ENCODE measurements at regions not wholly inside any gene's neighbourhood (a gene's known extent, or its start where the extent isn't known, plus 50 kb on each side); places are given as distances from the start of the nearest gene placed in this dataset.

DNA sequence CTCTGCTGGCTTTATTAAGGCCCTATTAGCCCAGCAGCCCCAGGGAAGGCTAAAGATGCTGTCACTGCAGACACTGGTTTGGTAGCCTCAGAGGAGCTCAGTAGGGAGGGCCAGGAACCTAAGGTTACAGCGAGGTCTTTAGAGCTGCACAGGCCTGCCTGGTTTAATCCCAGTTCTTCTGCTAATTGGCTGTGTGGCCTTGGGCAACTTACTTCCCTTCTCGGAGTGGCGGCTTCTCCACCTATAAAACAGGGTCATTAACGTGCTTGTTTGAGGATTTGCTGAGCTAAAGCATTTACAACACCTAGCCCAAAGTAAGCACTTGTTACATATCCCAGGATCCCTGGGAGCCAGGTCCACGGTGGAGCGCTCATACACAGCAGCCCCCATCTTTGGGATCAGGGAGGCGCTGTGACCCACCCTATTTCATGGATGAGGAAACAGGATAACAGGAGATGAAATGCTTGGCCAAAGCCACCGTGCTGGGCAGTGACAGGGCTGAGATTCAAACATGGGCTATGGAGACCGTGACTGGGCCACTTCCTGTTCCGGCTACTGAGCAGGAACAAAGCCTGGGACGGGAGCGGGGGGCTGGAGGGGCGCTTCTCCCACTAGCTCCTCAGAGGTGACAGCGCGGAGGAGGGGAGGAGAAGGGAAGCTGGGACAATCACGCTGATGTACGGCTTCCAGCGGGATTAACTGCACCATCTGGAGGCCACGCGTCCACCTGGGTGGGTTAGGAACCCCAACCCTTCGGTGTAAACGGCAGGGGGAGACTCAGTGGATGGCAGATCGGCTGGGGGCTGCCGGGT, 61.5 kb downstream of the IGLL1 start:
- H2AK5ac ChIP-seq (ENCODE audit: low read length): peak overlapping the region; percentile 94
- H3K18ac ChIP-seq (ENCODE audit: low read length): peak overlapping the region; percentile 92
- peak overlapping the region; percentile 57 for H3K4ac ChIP-seq (ENCODE audit: low read depth, low read length)
- no peak overlapping the region for H4K12ac ChIP-seq (ENCODE audit: low read depth, low read length)
- H3K79me1 ChIP-seq (ENCODE audit: low read length): peaks cover 43% of the 10 kb centered on the region
- H3K27ac ChIP-seq (ENCODE audit: low read depth, low read length): peak overlapping the region; percentile 46
- WGBS (ENCODE audit: extremely low coverage, insufficient coverage, insufficient read length): no CpG with 5 or more reads among the region's 24 CpGs
- no peaks in the 10 kb centered on the region for H3K9me3 ChIP-seq (ENCODE audit: insufficient read depth, low read depth, low read length)
- no peak overlapping the region for H3K4me2 ChIP-seq (ENCODE audit: low read length)
- H3K27me3 ChIP-seq (ENCODE audit: insufficient read depth, low read length): no peaks in the 10 kb centered on the region
- peak overlapping the region; percentile 95 for H2BK12ac ChIP-seq (ENCODE audit: low read length)
- peak overlapping the region; percentile 99 for H2BK120ac ChIP-seq (ENCODE audit: insufficient read depth, low read length, poor library complexity)
- H4K8ac ChIP-seq (ENCODE audit: low read depth, low read length): peak overlapping the region; percentile 75
- DNase-seq: no peak
- H3K4me3 ChIP-seq (ENCODE audit: low read depth, low read length): no peak overlapping the region
- no peak overlapping the region for H3K23ac ChIP-seq (ENCODE audit: low read length)
- peaks cover 46 to 53% of the 10 kb centered on the region in 2 experiments for H3K4me1 ChIP-seq (ENCODE audit: control insufficient read depth in 1 of 2, insufficient read depth in 2 of 2, low read length in 2 of 2)
- H3K36me3 ChIP-seq (ENCODE audit: control insufficient read depth in 1 of 2, insufficient read depth in 2 of 2, low read length in 2 of 2): no peaks in the 10 kb centered on the region
- peaks cover 15% of the 10 kb centered on the region for H3K79me2 ChIP-seq (ENCODE audit: control insufficient read depth, insufficient read depth, low read length, poor library complexity)
- H2BK5ac ChIP-seq (ENCODE audit: low read depth, low read length, poor library complexity): peak overlapping the region; percentile 92
- no peak overlapping the region for H3K9ac ChIP-seq (ENCODE audit: low read length)
- peak overlapping the region; percentile 96 for H3K14ac ChIP-seq (ENCODE audit: low read length)
- H4K91ac ChIP-seq (ENCODE audit: low read depth, low read length): peak overlapping the region; percentile 100
- H2AFZ ChIP-seq (ENCODE audit: insufficient read depth, low read length, poor library complexity): peak overlapping the region; percentile 20

DNA sequence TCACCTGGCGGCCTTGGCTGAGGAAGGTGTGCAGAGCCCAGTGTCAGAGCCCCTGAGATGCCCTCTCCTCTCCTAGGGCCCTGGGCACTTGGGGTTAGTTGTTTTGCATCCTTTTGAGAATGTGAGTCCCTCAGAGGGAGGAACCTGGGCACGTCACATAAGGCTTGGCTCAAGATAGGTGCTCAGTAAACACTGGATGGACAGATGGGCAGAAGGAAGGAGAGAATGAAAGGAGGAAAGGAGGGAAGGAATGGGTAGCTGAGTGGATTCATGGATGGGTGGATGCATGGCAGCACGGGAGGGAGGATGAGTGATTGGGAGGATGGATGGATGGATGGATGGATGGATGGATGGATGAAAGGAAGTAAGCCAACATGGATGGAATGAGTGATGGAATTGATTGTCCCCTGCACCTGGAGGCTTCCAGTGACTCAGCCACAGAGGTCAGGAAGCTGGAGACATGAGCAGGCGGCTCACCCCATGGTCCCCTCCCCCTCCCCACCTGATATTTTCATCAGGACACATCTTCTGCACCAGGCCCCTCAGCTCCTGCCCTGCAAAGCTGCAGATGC, 62.2 kb downstream of the IGLL1 start:
- Histone ChIP-seq H3K18ac (ENCODE audit: low read length) (no peak overlapping the region), H3K23ac (ENCODE audit: low read length) (no peak overlapping the region), H3K27ac (ENCODE audit: low read depth, low read length) (no peak overlapping the region), H3K79me2 (ENCODE audit: control insufficient read depth, insufficient read depth, low read length, poor library complexity) (peaks cover 13% of the 10 kb centered on the region), H2BK12ac (ENCODE audit: low read length) (peak overlapping the region; percentile 95), H2BK5ac (ENCODE audit: low read depth, low read length, poor library complexity) (no peak overlapping the region), H3K4me3 (ENCODE audit: low read depth, low read length) (no peak overlapping the region), H2AK5ac (ENCODE audit: low read length) (no peak overlapping the region), H3K79me1 (ENCODE audit: low read length) (peaks cover 38% of the 10 kb centered on the region), H2BK120ac (ENCODE audit: insufficient read depth, low read length, poor library complexity) (peak overlapping the region; percentile 21), H3K27me3 (ENCODE audit: insufficient read depth, low read length) (no peaks in the 10 kb centered on the region), H3K36me3 (ENCODE audit: control insufficient read depth in 1 of 2, insufficient read depth in 2 of 2, low read length in 2 of 2) (no peaks in the 10 kb centered on the region), H2AFZ (ENCODE audit: insufficient read depth, low read length, poor library complexity) (no peak overlapping the region), H3K4me1 (ENCODE audit: control insufficient read depth in 1 of 2, insufficient read depth in 2 of 2, low read length in 2 of 2) (peaks cover 41 to 49% of the 10 kb centered on the region in 2 experiments), H4K8ac (ENCODE audit: low read depth, low read length) (no peak overlapping the region), H3K4ac (ENCODE audit: low read depth, low read length) (no peak overlapping the region), H4K12ac (ENCODE audit: low read depth, low read length) (no peak overlapping the region), H4K91ac (ENCODE audit: low read depth, low read length) (peak overlapping the region; percentile 17), H3K4me2 (ENCODE audit: low read length) (no peak overlapping the region), H3K14ac (ENCODE audit: low read length) (no peak overlapping the region), H3K9ac (ENCODE audit: low read length) (no peak overlapping the region), H3K9me3 (ENCODE audit: insufficient read depth, low read depth, low read length) (no peaks in the 10 kb centered on the region)
- peak; percentile 63 to 71 for DNase-seq
- no CpG with 5 or more reads among the region's 4 CpGs for WGBS (ENCODE audit: extremely low coverage, insufficient coverage, insufficient read length)

DNA sequence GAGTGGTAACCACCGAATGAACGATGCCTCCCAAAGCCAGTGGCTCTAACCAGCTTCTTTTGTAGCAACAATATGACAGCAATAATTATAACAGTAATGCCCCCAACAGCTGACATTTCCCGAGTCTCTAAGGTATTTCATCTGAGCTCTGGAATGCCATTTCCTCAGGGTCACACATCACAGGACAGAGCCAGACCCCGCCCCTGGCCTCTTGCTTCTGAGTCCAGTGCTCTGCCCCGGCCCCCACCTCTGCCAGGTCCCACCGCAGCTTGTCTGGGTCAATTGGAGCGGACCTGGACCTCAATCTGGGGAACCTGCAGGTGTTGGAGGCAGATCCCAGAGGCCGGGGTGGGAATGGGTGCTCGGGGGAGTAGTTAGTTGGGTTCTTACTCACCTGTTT, 63.8 kb downstream of the IGLL1 start:
- H4K91ac ChIP-seq (ENCODE audit: low read depth, low read length): peak overlapping the region; percentile 80
- no peaks in the 10 kb centered on the region for H3K9me3 ChIP-seq (ENCODE audit: insufficient read depth, low read depth, low read length)
- H2BK120ac ChIP-seq (ENCODE audit: insufficient read depth, low read length, poor library complexity): peak overlapping the region; percentile 63
- H3K9ac ChIP-seq (ENCODE audit: low read length): no peak overlapping the region
- peak overlapping the region; percentile 81 for H2BK12ac ChIP-seq (ENCODE audit: low read length)
- no peak overlapping the region for H3K4me3 ChIP-seq (ENCODE audit: low read depth, low read length)
- H2AK5ac ChIP-seq (ENCODE audit: low read length): no peak overlapping the region
- peak overlapping the region; percentile 44 for H2BK5ac ChIP-seq (ENCODE audit: low read depth, low read length, poor library complexity)
- peaks cover 10% of the 10 kb centered on the region for H3K79me2 ChIP-seq (ENCODE audit: control insufficient read depth, insufficient read depth, low read length, poor library complexity)
- no peak overlapping the region for H3K4ac ChIP-seq (ENCODE audit: low read depth, low read length)
- no peak overlapping the region for H3K23ac ChIP-seq (ENCODE audit: low read length)
- H4K8ac ChIP-seq (ENCODE audit: low read depth, low read length): no peak overlapping the region
- H3K4me2 ChIP-seq (ENCODE audit: low read length): no peak overlapping the region
- peak overlapping the region; percentile 29 for H3K14ac ChIP-seq (ENCODE audit: low read length)
- DNase-seq: peak; percentile 74 to 84
- no peak overlapping the region for H3K27ac ChIP-seq (ENCODE audit: low read depth, low read length)
- H2AFZ ChIP-seq (ENCODE audit: insufficient read depth, low read length, poor library complexity): no peak overlapping the region
- H3K4me1 ChIP-seq (ENCODE audit: control insufficient read depth in 1 of 2, insufficient read depth in 2 of 2, low read length in 2 of 2): peaks cover 36 to 43% of the 10 kb centered on the region in 2 experiments
- no CpG with 5 or more reads among the region's 9 CpGs for WGBS (ENCODE audit: extremely low coverage, insufficient coverage, insufficient read length)
- H3K27me3 ChIP-seq (ENCODE audit: insufficient read depth, low read length): no peaks in the 10 kb centered on the region
- no peak overlapping the region for H3K18ac ChIP-seq (ENCODE audit: low read length)
- no peaks in the 10 kb centered on the region for H3K36me3 ChIP-seq (ENCODE audit: control insufficient read depth in 1 of 2, insufficient read depth in 2 of 2, low read length in 2 of 2)
- H4K12ac ChIP-seq (ENCODE audit: low read depth, low read length): no peak overlapping the region
- H3K79me1 ChIP-seq (ENCODE audit: low read length): peaks cover 31% of the 10 kb centered on the region

GRCh38 chr22:23514322-23515038, 65.6 kb downstream of the IGLL1 start:
- no peaks in the 10 kb centered on the region for H3K36me3 ChIP-seq (ENCODE audit: control insufficient read depth in 1 of 2, insufficient read depth in 2 of 2, low read length in 2 of 2)
- H3K14ac ChIP-seq (ENCODE audit: low read length): peak overlapping the region; percentile 26
- no peak overlapping the region for H2AFZ ChIP-seq (ENCODE audit: insufficient read depth, low read length, poor library complexity)
- no peak overlapping the region for H3K4me2 ChIP-seq (ENCODE audit: low read length)
- no peak overlapping the region for H4K8ac ChIP-seq (ENCODE audit: low read depth, low read length)
- no peaks in the 10 kb centered on the region for H3K9me3 ChIP-seq (ENCODE audit: insufficient read depth, low read depth, low read length)
- no peak overlapping the region for H3K4ac ChIP-seq (ENCODE audit: low read depth, low read length)
- no peak overlapping the region for H3K18ac ChIP-seq (ENCODE audit: low read length)
- H4K91ac ChIP-seq (ENCODE audit: low read depth, low read length): peak overlapping the region; percentile 41
- WGBS (ENCODE audit: extremely low coverage, insufficient coverage, insufficient read length): no CpG with 5 or more reads among the region's 15 CpGs
- H2AK5ac ChIP-seq (ENCODE audit: low read length): peak overlapping the region; percentile 34
- H2BK120ac ChIP-seq (ENCODE audit: insufficient read depth, low read length, poor library complexity): peak overlapping the region; percentile 27
- DNase-seq: no peak
- H2BK5ac ChIP-seq (ENCODE audit: low read depth, low read length, poor library complexity): no peak overlapping the region
- H3K79me2 ChIP-seq (ENCODE audit: control insufficient read depth, insufficient read depth, low read length, poor library complexity): no peaks in the 10 kb centered on the region
- H4K12ac ChIP-seq (ENCODE audit: low read depth, low read length): no peak overlapping the region
- H3K4me3 ChIP-seq (ENCODE audit: low read depth, low read length): no peak overlapping the region
- H2BK12ac ChIP-seq (ENCODE audit: low read length): peak overlapping the region; percentile 44
- H3K27me3 ChIP-seq (ENCODE audit: insufficient read depth, low read length): no peaks in the 10 kb centered on the region
- H3K23ac ChIP-seq (ENCODE audit: low read length): no peak overlapping the region
- no peak overlapping the region for H3K9ac ChIP-seq (ENCODE audit: low read length)
- peaks cover 15% of the 10 kb centered on the region for H3K79me1 ChIP-seq (ENCODE audit: low read length)
- no peak overlapping the region for H3K27ac ChIP-seq (ENCODE audit: low read depth, low read length)
- H3K4me1 ChIP-seq (ENCODE audit: control insufficient read depth in 1 of 2, insufficient read depth in 2 of 2, low read length in 2 of 2): peaks cover 25 to 33% of the 10 kb centered on the region in 2 experiments
